HT1080 (cell line): ENCODE measurements at regions not wholly inside any gene's neighbourhood (a gene's known extent, or its start where the extent isn't known, plus 50 kb on each side); places are given as distances from the start of the nearest gene placed in this dataset.

Experiments
- DNase-seq: peaks from one replicate; pipeline ENCODE4 v3.0.0-alpha.2; 2015; ENCODE audit warnings: low read depth

GRCh38 chr12:91379051-91379775 lies 196.6 kb upstream of the DCN start:
- no peak for DNase-seq

GRCh38 chr12:91377436-91377835 lies 194.8 kb upstream of the DCN start:
- DNase-seq = no peak

- DNase-seq = no peak
Measured at GRCh38 chr12:91373086-91373485, 190.5 kb upstream of the DCN start.

- no peak for DNase-seq
Measured at GRCh38 chr12:91370086-91370868, 187.7 kb upstream of the DCN start.

GRCh38 chr12:91368613-91369012 lies 186.0 kb upstream of the DCN start:
- DNase-seq = no peak

- DNase-seq = peak; percentile 15
Measured at GRCh38 chr12:91367234-91367849, 184.7 kb upstream of the DCN start.

- no peak for DNase-seq
Measured at GRCh38 chr12:91364471-91365184, 182.0 kb upstream of the DCN start.

GRCh38 chr12:91361864-91362263 lies 179.2 kb upstream of the DCN start:
- DNase-seq = peak; percentile 26

GRCh38 chr12:91357381-91357780 lies 174.8 kb upstream of the DCN start:
- DNase-seq = no peak

- DNase-seq = no peak
Measured at GRCh38 chr12:91356405-91356804, 173.8 kb upstream of the DCN start.

GRCh38 chr12:91355150-91356006 lies 172.8 kb upstream of the DCN start:
- DNase-seq = peak; percentile 64

GRCh38 chr12:91353266-91353665 lies 170.6 kb upstream of the DCN start:
- no peak for DNase-seq

GRCh38 chr12:91349476-91349875 lies 166.9 kb upstream of the DCN start:
- no peak for DNase-seq

GRCh38 chr12:91347481-91348214 lies 165.0 kb upstream of the DCN start:
- no peak for DNase-seq

- no peak for DNase-seq
Measured at GRCh38 chr12:91346827-91347226, 164.2 kb upstream of the DCN start.

GRCh38 chr12:91344408-91344807 lies 161.8 kb upstream of the DCN start:
- no peak for DNase-seq

GRCh38 chr12:91343010-91343409 lies 160.4 kb upstream of the DCN start:
- DNase-seq = no peak

- DNase-seq = no peak
Measured at GRCh38 chr12:91339106-91339505, 156.5 kb upstream of the DCN start.

- DNase-seq = no peak
Measured at GRCh38 chr12:91335699-91336098, 153.1 kb upstream of the DCN start.

- no peak for DNase-seq
Measured at GRCh38 chr12:91333966-91334365, 151.3 kb upstream of the DCN start.
